Fibroblast of skin of right biceps (primary cell): ENCODE measurements at regions not wholly inside any gene's neighbourhood (a gene's known extent, or its start where the extent isn't known, plus 50 kb on each side); places are given as distances from the start of the nearest gene placed in this dataset.

Source experiments
- DNase-seq: peaks from one replicate; pipeline ENCODE4 v3.0.0-alpha.2; 2013

DNA sequence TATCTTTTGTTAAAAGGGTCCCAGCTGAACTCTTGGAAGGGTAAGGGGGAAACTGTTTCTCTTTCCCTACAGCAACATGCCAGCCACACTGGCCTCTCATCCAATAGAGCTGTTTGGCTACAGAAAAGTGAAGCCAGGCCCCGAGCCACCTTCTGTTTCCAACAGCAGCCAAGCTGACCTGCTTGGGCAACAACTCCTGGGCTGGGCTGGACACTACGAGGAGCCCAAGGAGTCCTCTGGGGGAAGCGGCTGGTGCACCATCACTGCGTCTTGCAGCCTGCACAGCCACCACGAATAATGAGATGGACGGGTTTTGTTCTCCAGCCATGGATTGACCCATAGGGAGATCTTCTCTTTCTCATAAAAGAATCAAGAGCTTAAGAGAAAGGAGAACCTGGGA lies 624.9 kb downstream of the NPHP4 start:
- no peak for DNase-seq

DNA sequence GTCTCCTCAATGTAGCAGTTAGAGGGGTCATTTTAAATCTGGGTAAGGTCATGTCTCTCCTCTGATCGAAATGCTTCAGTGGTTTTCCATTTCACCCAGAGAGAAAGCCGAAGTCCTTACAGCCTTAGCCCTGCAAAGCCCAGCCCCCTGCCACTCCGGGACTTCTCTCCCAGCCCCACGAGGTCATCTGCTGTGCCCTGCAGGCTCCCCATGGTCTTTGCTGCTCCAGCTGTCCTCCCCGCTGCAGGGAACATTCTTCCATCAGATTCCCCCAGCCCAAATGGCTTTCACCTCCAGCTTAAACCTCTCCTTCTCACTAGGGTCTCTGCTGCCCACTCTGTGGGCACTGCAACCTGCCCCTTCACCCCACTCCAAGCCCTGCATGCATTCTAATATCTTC lies 626.5 kb downstream of the NPHP4 start:
- no peak for DNase-seq

DNA sequence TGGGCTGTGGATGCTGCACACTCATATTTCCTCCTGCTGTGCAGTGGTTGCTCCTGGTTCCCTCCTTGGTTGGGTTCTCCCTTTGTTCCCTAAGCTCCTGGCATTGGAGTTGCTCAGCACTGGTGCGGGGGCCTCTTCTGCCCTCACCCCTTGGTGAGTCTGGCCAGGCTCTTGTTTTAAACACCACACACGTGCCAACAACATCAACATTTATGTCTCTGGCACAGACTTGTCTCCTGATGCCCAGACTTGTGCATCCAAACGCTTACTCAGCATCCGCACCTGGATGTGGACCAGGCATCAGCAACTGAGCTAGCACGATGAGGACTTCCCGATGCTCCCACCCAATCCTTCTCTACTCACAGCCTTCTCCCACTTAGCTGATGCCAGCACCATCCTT lies 627.6 kb downstream of the NPHP4 start:
- no peak for DNase-seq

DNA sequence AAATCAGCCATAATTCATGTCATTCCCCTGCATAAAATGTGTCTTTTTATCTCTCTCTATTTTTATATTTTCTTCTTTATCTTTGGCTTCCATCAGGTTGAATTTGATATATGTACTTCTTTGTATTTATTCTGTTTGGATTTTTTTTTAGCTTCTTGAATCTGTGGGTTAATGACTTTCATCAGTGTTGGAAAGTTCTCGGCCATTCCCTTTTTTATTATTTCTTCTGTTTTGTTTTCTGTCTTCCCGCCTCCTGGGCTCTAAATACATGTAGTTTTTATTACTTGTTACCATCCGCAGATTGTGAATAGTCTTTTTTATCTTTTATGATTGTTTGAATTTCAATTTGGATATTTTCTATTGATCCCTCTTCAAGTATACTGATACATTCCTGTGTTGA lies 637.5 kb downstream of the NPHP4 start:
- no peak for DNase-seq

DNA sequence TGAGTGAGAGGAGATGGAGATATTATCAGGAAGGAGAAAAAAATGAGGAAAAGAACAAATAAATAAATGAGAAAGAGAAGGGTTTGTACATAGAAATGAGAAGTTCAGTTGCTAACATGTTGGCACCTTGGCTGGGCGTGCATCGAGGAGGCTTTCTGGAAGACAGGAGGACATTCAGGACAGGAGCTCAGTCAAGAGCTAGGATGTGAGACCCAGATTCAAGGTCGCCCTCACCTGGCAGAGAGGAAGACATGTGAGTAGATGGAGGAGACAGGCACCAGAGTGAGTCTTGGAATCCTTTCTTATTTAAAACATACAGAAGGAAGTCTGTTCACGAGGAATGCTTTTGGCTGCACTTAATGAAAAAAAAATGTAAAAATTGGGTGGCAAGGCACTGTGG lies 640.9 kb downstream of the NPHP4 start:
- no peak for DNase-seq

DNA sequence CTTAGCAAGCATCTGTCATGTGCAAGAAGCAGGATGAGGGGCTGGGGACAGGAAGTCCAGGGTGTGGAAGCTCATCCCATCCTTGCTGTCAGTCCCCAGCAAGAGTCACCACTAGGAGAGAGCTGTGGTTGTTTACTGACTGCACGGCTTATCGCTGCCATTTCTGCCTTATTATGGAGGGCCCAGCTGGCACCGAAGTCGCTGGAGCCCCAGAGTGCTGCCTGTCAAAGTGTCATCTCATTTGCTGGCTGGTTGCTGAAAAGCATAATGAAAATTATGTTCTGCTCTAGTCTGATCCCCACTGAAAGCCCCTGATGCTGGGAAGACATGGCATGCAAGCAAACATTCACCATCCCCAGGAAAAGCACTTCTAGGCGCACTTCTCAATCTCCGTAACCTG lies 642.7 kb downstream of the NPHP4 start:
- DNase-seq, result no peak

- no peak for DNase-seq
Observed at GRCh38 chr1:5348732-5349465, 643.3 kb downstream of the NPHP4 start.

- DNase-seq, result no peak
Observed at GRCh38 chr1:5347726-5348125, 644.5 kb downstream of the NPHP4 start.

- DNase-seq, result no peak
Observed at GRCh38 chr1:5345556-5345955, 646.7 kb downstream of the NPHP4 start.

DNA sequence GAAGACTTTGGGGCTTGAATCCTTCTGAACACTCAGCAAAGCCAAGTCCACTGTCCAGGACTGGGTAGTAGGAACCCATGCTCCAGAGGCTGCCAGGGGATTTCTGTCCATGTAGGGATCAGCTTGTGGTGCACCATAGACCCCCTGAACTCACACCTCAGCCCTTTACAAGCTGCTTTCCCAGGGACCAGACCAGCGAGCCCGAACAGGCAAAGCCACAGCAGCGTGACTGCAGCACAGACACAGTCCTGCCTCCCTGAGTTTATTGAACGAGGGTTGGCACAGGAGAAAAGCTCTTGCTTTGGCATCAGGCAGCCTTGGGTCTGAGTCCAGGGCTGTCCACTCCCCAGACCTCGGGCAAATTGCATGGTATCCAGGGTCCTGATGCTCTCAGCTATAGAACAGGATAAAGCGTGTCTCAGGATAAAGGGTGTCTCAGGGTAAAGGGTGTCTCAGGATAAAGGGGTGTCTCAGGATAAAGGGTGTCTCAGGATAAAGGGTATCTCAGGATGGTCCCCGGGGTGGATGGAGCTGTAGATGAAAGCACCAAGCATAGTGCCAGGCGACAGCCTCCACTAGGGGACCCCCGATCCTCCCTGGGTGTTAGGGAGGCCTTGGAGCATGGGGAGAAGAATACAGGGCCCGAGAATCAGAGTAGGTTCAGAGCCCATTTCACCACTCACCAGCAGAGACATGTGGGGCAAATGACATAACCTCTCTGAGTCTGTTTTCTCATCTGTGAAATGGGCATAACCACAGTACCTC lies 648.8 kb downstream of the NPHP4 start:
- no peak for DNase-seq

- no peak for DNase-seq
Observed at GRCh38 chr1:5342830-5343229, 649.4 kb downstream of the NPHP4 start.

DNA sequence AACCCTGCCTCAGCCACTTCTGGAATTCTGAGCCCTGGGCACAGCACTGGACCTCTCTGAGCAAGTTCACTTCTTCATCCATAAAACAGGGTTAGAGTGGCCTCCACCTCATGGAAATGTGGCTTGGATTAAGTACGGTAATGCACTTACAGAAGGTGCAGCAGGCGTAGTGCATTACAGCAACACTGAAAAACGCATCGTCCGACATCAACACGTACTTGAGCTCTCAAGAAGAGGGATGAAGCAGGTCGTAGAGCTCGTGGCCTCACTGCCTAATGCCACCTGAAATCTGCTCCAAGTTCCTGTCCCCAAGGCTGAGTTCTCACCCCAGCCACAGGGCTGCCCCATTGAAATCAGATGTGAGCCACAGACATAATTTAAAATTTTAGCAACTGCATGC lies 650.1 kb downstream of the NPHP4 start:
- no peak for DNase-seq

- no peak for DNase-seq
Observed at GRCh38 chr1:5341471-5341870, 650.8 kb downstream of the NPHP4 start.

GRCh38 chr1:5340560-5341130 lies 651.6 kb downstream of the NPHP4 start:
- no peak for DNase-seq

DNA sequence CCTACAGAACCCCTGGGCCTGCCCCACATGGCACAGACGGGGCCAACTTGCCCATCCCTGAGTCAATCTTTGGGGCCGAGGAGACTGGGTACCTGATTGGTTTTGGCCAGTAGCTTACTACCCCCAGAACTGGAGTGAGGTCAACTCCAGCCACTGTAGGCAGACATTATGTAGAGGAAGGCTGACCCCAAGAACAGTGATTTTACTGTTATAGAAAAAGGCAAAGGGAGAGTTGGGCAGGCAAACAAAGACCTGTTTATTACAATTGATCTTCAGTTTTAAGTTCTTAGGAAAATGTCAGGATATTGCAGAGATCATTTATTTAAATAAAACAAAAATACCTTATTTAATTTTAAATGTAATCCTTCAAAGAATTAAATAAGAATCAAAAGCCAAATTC lies 653.8 kb downstream of the NPHP4 start:
- no peak for DNase-seq

DNA sequence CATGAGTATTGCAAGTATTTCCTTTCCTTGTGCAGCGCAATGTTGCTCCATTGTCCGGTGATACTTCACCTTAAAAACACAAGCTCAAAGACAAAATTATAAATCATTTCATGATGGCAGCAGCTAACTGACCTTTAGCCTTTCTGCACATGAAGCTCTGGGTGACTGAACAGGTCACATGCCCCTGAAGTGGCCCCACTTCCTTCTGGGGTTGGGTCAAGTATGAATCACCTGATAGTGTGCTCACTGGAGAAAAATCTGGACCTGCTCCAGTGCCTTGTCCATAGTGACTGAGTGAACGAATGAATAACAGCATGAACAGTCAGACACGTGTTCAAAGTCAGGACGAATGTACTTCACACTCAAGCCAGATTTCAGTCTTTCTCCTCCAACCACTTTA lies 658.9 kb downstream of the NPHP4 start:
- no peak for DNase-seq

GRCh38 chr1:5331101-5331500 lies 661.1 kb downstream of the NPHP4 start:
- DNase-seq, result no peak

DNA sequence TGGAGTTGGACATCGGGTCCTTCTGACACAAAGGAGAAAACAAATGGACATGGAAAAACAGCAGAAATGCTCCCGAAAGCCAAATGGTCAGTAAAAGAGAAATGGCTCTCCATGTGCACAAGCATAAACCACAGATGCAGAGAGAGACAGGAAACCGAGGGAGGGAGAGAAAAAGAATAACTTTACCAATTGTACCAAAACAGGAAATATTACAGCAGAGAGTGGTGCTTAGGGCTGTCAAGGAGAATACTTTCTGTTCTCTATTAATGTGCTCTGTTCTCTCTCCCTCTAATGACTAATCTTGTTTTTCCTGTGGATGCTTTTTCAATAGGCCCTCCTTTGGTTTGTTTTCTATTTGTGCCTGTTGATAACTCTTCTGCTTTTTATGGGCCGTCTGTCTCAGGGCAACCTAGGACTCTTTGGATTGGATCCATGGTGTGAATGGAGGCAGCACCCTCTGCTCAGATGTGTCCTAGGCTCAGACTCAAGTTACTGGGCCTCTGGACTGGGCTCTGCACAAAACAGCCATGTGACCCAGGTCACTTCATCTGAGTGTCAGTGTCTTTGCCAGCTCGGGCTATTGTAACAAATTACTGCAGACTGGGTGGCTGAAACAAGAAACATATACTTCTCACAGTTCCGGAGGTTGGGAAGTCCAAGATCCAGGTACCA lies 663.0 kb downstream of the NPHP4 start:
- no peak for DNase-seq

DNA sequence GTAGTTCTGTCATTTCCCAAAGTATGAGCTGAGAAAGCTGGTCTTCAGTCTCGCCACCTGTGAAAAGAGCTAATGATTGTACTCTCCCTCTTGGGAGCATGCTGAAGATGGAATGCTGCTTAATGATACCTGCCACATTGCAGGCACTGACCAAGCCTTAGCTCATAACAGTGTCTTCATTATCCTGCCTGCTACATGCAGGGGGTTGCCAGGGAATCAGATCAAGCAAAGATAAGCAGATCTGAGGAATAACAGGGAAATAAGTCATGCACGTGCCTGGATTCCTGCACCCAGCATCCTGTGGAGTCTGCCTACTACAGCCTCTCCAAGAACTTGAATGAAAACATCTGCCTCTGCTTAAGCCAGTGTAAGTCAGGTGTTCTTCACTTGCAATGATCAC lies 667.3 kb downstream of the NPHP4 start:
- DNase-seq, result no peak

GRCh38 chr1:5318143-5318816 lies 663.9 kb downstream of the AJAP1 start:
- DNase-seq, result no peak

DNA sequence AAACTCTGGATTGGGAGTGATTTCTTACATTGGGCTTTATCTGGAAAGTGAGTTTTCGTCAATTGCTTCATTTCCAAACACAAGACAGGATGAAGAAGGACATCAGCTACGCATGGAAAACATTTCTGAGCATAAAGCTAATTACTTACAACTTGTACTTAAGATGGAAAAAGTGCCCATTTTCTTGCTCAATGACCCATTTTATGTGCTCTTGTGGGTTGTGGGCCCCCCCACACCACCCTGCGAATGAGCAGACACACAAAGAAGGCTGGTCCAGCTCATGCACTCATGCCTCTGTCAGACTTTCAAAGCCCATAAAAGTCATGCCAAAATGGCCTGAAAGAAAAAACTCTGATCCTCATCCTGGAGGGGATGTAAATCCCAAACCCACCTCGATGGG lies 663.0 kb downstream of the AJAP1 start:
- no peak for DNase-seq

DNA sequence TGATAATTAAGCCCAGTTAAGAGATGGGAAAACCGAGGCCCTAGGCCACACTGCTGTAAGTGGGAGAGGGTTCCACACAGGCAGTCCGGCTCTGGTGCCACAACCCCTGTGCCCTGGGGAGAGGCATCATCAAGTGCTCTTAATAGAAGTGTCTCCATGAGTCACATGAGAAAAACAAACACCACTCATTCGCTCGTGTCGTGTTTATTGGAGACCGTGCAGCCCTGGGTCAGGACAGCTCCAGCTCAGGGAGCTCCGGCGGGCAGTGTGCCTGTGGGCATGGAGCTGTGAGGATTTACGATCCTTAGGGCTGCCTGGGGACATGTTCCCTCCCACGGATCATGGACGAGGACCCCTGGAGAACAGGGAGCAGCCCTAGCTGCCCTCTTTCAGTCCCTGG lies 658.5 kb downstream of the AJAP1 start:
- DNase-seq, result no peak

DNA sequence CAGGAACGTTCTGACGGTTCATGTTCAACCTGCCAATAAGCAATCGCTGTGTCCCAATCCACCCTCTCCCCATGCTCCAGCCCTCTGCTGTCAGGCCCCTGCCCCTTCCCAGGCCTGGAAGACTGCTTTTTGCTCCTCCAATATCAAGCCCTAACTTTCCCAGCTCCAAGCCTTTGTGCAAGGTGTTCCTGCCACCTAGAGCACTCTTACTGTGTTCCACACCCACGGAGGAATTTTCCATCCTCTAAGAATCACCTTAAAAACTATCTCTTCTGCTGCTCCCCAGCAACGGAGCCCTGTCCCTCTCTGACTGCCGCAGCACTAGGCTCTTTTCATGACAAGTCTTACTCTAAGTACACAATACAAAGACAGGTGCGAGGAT lies 657.9 kb downstream of the AJAP1 start:
- no peak for DNase-seq
